K562 (cell line): ENCODE measurements at regions not wholly inside any gene's neighbourhood (a gene's known extent, or its start where the extent isn't known, plus 50 kb on each side); places are given as distances from the start of the nearest gene placed in this dataset.

Source experiments
- BCOR ChIP-seq: fragments of 450-650 bp; IDR thresholded peaks from 2 replicates; pipeline ENCODE4 v1.6.1; 2016
- CREBBP ChIP-seq: IDR thresholded peaks from one replicate; pipeline ENCODE4 v1.6.1; 2012; ENCODE audit warnings: low read depth, mild to moderate bottlenecking, control low read depth, inconsistent platforms, low read length
- E2F8 ChIP-seq: fragments of 450-650 bp; IDR thresholded peaks from 2 replicates; pipeline ENCODE4 v1.7.1; 2018; ENCODE audit warnings: mild to moderate bottlenecking, low read depth; ENCODE audit not compliant: partially characterized antibody
- FOXJ3 ChIP-seq: sonication (generic); formaldehyde crosslinking; IDR thresholded peaks from 2 replicates; pipeline ENCODE4 v1.4.0; 2020; ENCODE audit warnings: mild to moderate bottlenecking, missing genetic modification reagents
- KLF6 ChIP-seq: fragments of 250-450 bp; sonication (Bioruptor Pico); IDR thresholded peaks from 2 replicates; pipeline ENCODE4 v1.4.0; 2020; ENCODE audit warnings: mild to moderate bottlenecking, moderate library complexity, borderline replicate concordance
- POLR3A ChIP-seq: IDR thresholded peaks from 2 replicates; pipeline ENCODE4 v1.6.1; 2011; ENCODE audit warnings: borderline replicate concordance, mild to moderate bottlenecking, moderate library complexity; ENCODE audit not compliant: insufficient read length, insufficient read depth; ENCODE audit errors: extremely low read depth
- PURB ChIP-seq: sonication (generic); formaldehyde crosslinking; IDR thresholded peaks from 2 replicates; pipeline ENCODE4 v1.9.0; 2021; ENCODE audit warnings: low read depth, mild to moderate bottlenecking, missing genetic modification reagents
- SIN3A ChIP-seq, 2 experiments: fragments of 150-350 bp in 1 of 2; IDR thresholded peaks; 2 replicates each; pipeline ENCODE4 v1.6.1; 2011 to 2016; ENCODE audit warnings: borderline replicate concordance in 2 of 2, low read depth in 2 of 2, low read length in 2 of 2, mild to moderate bottlenecking in 2 of 2, moderate library complexity in 2 of 2; ENCODE audit not compliant: control insufficient read depth in 1 of 2
- SREBF2 ChIP-seq: sonication (generic); formaldehyde crosslinking; IDR thresholded peaks from 2 replicates; pipeline ENCODE4 v1.4.0; 2020; ENCODE audit warnings: mild to moderate bottlenecking, missing genetic modification reagents
- TEAD4 ChIP-seq, 2 experiments: sonication (generic) in 1 of 2; formaldehyde crosslinking in 1 of 2; IDR thresholded peaks; 2 replicates each; pipeline versions ENCODE4 v1.6.1 to v1.8.0; 2012 to 2022; ENCODE audit warnings: borderline replicate concordance in 1 of 2, inconsistent platforms in 1 of 2, low read length in 1 of 2, mild to moderate bottlenecking in 1 of 2, missing genetic modification reagents in 1 of 2
- ZNF589 ChIP-seq: fragments of 200-800 bp; sonication (Bioruptor generic); IDR thresholded peaks from 2 replicates; pipeline ENCODE4 v1.6.1; 2016; ENCODE audit warnings: low read depth, missing genetic modification characterization, missing compliant biosample characterization
- TF ChIP-seq, protein P1 (sequence below): sonication (generic); formaldehyde crosslinking; IDR thresholded peaks from 2 replicates; pipeline ENCODE4 v1.8.0; 2022; ENCODE audit warnings: missing genetic modification reagents, mild to moderate bottlenecking, moderate library complexity, borderline replicate concordance

- no peak for TF ChIP-seq POLR3A
- TF ChIP-seq TEAD4 (IDR thresholded peaks at IDR 0.05; ENCODE audit: low read length), result no peak
- no peak for TF ChIP-seq TEAD4 (CRISPR knock-in tag; IDR thresholded peaks at IDR 0.05; ENCODE audit: borderline replicate concordance)
- no peak for TF ChIP-seq KLF6 (CRISPR knock-in tag)
- no peak for TF ChIP-seq FOXJ3
- TF ChIP-seq BCOR, result no peak
- TF ChIP-seq, protein P1, sequence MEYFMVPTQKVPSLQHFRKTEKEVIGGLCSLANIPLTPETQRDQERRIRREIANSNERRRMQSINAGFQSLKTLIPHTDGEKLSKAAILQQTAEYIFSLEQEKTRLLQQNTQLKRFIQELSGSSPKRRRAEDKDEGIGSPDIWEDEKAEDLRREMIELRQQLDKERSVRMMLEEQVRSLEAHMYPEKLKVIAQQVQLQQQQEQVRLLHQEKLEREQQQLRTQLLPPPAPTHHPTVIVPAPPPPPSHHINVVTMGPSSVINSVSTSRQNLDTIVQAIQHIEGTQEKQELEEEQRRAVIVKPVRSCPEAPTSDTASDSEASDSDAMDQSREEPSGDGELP (CRISPR knock-in tag), result no peak
- no peak for TF ChIP-seq E2F8
- TF ChIP-seq SREBF2, result no peak
- no peak for TF ChIP-seq ZNF589 (CRISPR knock-in tag)
- no peak for TF ChIP-seq PURB (CRISPR knock-in tag)
- no peak for TF ChIP-seq CREBBP
- TF ChIP-seq SIN3A (IDR thresholded peaks at IDR 0.05; ENCODE audit: borderline replicate concordance in 2 of 2, control insufficient read depth in 1 of 2, low read depth in 2 of 2, low read length in 2 of 2), result no peak
These were observed 82.2 kb downstream of the LLPH start (continued) for GRCh38 chr12:66048218-66048834.
